ENCODE measurements at regions not wholly inside any gene's neighbourhood (a gene's known extent, or its start where the extent isn't known, plus 50 kb on each side); places are given as distances from the start of the nearest gene placed in this dataset.

- Histone ChIP-seq H3K9me2 (replicated peaks; ENCODE audit: control insufficient read depth, low read length) (no peaks in the 10 kb centered on the region), H3K4me3 (ENCODE audit: low read length) (no peak overlapping the region), H3K9me3 (ENCODE audit: control insufficient read depth, insufficient read depth, low read length) (no peaks in the 10 kb centered on the region; the same call in 1 of the 2 replicates), H3K4me2 (ENCODE audit: low read length) (no peak overlapping the region), H3K36me3 (ENCODE audit: control insufficient read depth, low read length) (no peaks in the 10 kb centered on the region), H3F3A (ENCODE audit: control insufficient read depth, insufficient read depth) (no peaks in the 10 kb centered on the region), H3K27me3 (ENCODE audit: control insufficient read depth, low read length) (no peaks in the 10 kb centered on the region), H4K20me1 (ENCODE audit: control insufficient read depth, insufficient read depth, low read depth, low read length) (no peaks in the 10 kb centered on the region), H3K27ac (ENCODE audit: low read depth, low read length) (no peak overlapping the region), H3K4me1 (ENCODE audit: control insufficient read depth, low read length) (no peaks in the 10 kb centered on the region), H3K79me2 (ENCODE audit: control insufficient read depth, low read length) (no peaks in the 10 kb centered on the region)
- no peak for TF ChIP-seq EZH2phosphoT487 (IDR thresholded peaks at IDR 0.05; ENCODE audit: borderline replicate concordance, low read length)
- no peak for TF ChIP-seq CTCF (IDR thresholded peaks at IDR 0.05; ENCODE audit: low read depth, low read length, poor library complexity, severe bottlenecking)
Measured at GRCh38 chr13:85076343-85076742, 722.9 kb downstream of the SLITRK6 start.

GRCh38 chr13:85074543-85075313 is 724.5 kb downstream of the SLITRK6 start:
- Histone ChIP-seq H3K79me2 (ENCODE audit: control insufficient read depth, low read length) (no peaks in the 10 kb centered on the region), H4K20me1 (ENCODE audit: control insufficient read depth, insufficient read depth, low read depth, low read length) (no peaks in the 10 kb centered on the region), H3K4me1 (ENCODE audit: control insufficient read depth, low read length) (no peaks in the 10 kb centered on the region), H3F3A (ENCODE audit: control insufficient read depth, insufficient read depth) (no peaks in the 10 kb centered on the region), H3K4me3 (ENCODE audit: low read length) (no peak overlapping the region), H3K9me3 (ENCODE audit: control insufficient read depth, insufficient read depth, low read length) (no peaks in the 10 kb centered on the region; the same call in 1 of the 2 replicates), H3K4me2 (ENCODE audit: low read length) (no peak overlapping the region), H3K9me2 (replicated peaks; ENCODE audit: control insufficient read depth, low read length) (no peaks in the 10 kb centered on the region), H3K27me3 (ENCODE audit: control insufficient read depth, low read length) (no peaks in the 10 kb centered on the region), H3K27ac (ENCODE audit: low read depth, low read length) (no peak overlapping the region), H3K36me3 (ENCODE audit: control insufficient read depth, low read length) (no peaks in the 10 kb centered on the region)
- no peak for TF ChIP-seq CTCF (IDR thresholded peaks at IDR 0.05; ENCODE audit: low read depth, low read length, poor library complexity, severe bottlenecking)
- TF ChIP-seq EZH2phosphoT487 (IDR thresholded peaks at IDR 0.05; ENCODE audit: borderline replicate concordance, low read length): no peak

GRCh38 chr13:85068231-85068630 is 731.0 kb downstream of the SLITRK6 start:
- Histone ChIP-seq H4K20me1 (ENCODE audit: control insufficient read depth, insufficient read depth, low read depth, low read length) (no peaks in the 10 kb centered on the region), H3K4me2 (ENCODE audit: low read length) (no peak overlapping the region), H3K9me2 (replicated peaks; ENCODE audit: control insufficient read depth, low read length) (no peaks in the 10 kb centered on the region), H3K4me3 (ENCODE audit: low read length) (no peak overlapping the region), H3K79me2 (ENCODE audit: control insufficient read depth, low read length) (no peaks in the 10 kb centered on the region), H3K9me3 (ENCODE audit: control insufficient read depth, insufficient read depth, low read length) (no peaks in the 10 kb centered on the region), H3K4me1 (ENCODE audit: control insufficient read depth, low read length) (no peaks in the 10 kb centered on the region), H3F3A (ENCODE audit: control insufficient read depth, insufficient read depth) (no peaks in the 10 kb centered on the region), H3K27ac (ENCODE audit: low read depth, low read length) (no peak overlapping the region), H3K27me3 (ENCODE audit: control insufficient read depth, low read length) (no peaks in the 10 kb centered on the region), H3K36me3 (ENCODE audit: control insufficient read depth, low read length) (no peaks in the 10 kb centered on the region)
- no peak for TF ChIP-seq EZH2phosphoT487 (IDR thresholded peaks at IDR 0.05; ENCODE audit: borderline replicate concordance, low read length)
- TF ChIP-seq CTCF (IDR thresholded peaks at IDR 0.05; ENCODE audit: low read depth, low read length, poor library complexity, severe bottlenecking): no peak

Data from DOHH2 (cell line).